Activated naive CD8-positive, alpha-beta T cell treated with anti-CD3 and anti-CD28 coated beads for 36 hours (primary cell): ENCODE measurements at regions not wholly inside any gene's neighbourhood (a gene's known extent, or its start where the extent isn't known, plus 50 kb on each side); places are given as distances from the start of the nearest gene placed in this dataset.

Experiments used
- DNase-seq: peaks from one replicate; pipeline ENCODE4 v3.0.0; 2021
- H3K27ac Mint-ChIP-seq: one replicate; pipeline ENCODE4 v1.8.0; 2022; ENCODE audit warnings: mild to moderate bottlenecking, moderate library complexity, mixed read lengths
- H3K27me3 Mint-ChIP-seq: one replicate; pipeline ENCODE4 v1.8.0; 2022; ENCODE audit warnings: mild to moderate bottlenecking, mixed read lengths
- H3K36me3 Mint-ChIP-seq: one replicate; pipeline ENCODE4 v1.8.0; 2021; ENCODE audit warnings: mild to moderate bottlenecking, mixed read lengths
- H3K4me1 Mint-ChIP-seq: one replicate; pipeline ENCODE4 v1.8.0; 2021; ENCODE audit warnings: mixed read lengths
- H3K4me3 Mint-ChIP-seq: one replicate; pipeline ENCODE4 v1.8.0; 2022; ENCODE audit warnings: mild to moderate bottlenecking, moderate library complexity, mixed read lengths
- H3K9me3 Mint-ChIP-seq: one replicate; pipeline ENCODE4 v1.8.0; 2022; ENCODE audit warnings: mixed read lengths

- DNase-seq, result no peak
- Mint-ChIP-seq H3K27ac (no peak overlapping the region), H3K36me3 (no peaks in the 10 kb centered on the region), H3K4me3 (no peak overlapping the region), H3K27me3 (peaks cover 10% of the 10 kb centered on the region), H3K4me1 (no peaks in the 10 kb centered on the region), H3K9me3 (no peaks in the 10 kb centered on the region)
Measured at GRCh38 chr7:156464339-156464738, 176.2 kb upstream of the RNF32 start.

- DNase-seq, result no peak
- peaks cover 10% of the 10 kb centered on the region for H3K27me3 Mint-ChIP-seq
- no peaks in the 10 kb centered on the region for H3K36me3 Mint-ChIP-seq
- H3K4me1 Mint-ChIP-seq, result no peaks in the 10 kb centered on the region
- H3K4me3 Mint-ChIP-seq, result no peak overlapping the region
- no peaks in the 10 kb centered on the region for H3K9me3 Mint-ChIP-seq
- no peak overlapping the region for H3K27ac Mint-ChIP-seq
Measured at GRCh38 chr7:156463280-156463679, 177.3 kb upstream of the RNF32 start.

- no peaks in the 10 kb centered on the region for H3K4me1 Mint-ChIP-seq
Measured at GRCh38 chr7:156461881-156462665, 178.5 kb upstream of the RNF32 start.

GRCh38 chr7:156460858-156461627, 179.5 kb upstream of the RNF32 start:
- H3K27ac Mint-ChIP-seq, result no peak overlapping the region
- peaks cover 10% of the 10 kb centered on the region for H3K27me3 Mint-ChIP-seq
- H3K4me1 Mint-ChIP-seq, result no peaks in the 10 kb centered on the region
- no peak overlapping the region for H3K4me3 Mint-ChIP-seq
- H3K36me3 Mint-ChIP-seq, result no peaks in the 10 kb centered on the region
- no peak for DNase-seq
- H3K9me3 Mint-ChIP-seq, result no peaks in the 10 kb centered on the region

More at GRCh38 chr7:156461881-156462665, 178.5 kb upstream of the RNF32 start:
- Mint-ChIP-seq H3K27me3 (peaks cover 10% of the 10 kb centered on the region), H3K4me3 (no peak overlapping the region), H3K27ac (no peak overlapping the region), H3K36me3 (no peaks in the 10 kb centered on the region), H3K9me3 (no peaks in the 10 kb centered on the region)
- no peak for DNase-seq

- Mint-ChIP-seq H3K27ac (no peak overlapping the region), H3K4me3 (no peak overlapping the region), H3K9me3 (no peaks in the 10 kb centered on the region), H3K36me3 (no peaks in the 10 kb centered on the region), H3K4me1 (no peaks in the 10 kb centered on the region), H3K27me3 (peaks cover 11% of the 10 kb centered on the region)
- DNase-seq, result no peak
Measured at GRCh38 chr7:156459582-156459981, 181.0 kb upstream of the RNF32 start.

- Mint-ChIP-seq H3K36me3 (no peaks in the 10 kb centered on the region), H3K4me1 (no peaks in the 10 kb centered on the region), H3K4me3 (no peak overlapping the region), H3K27ac (no peak overlapping the region), H3K9me3 (no peaks in the 10 kb centered on the region), H3K27me3 (peaks cover 11% of the 10 kb centered on the region)
- DNase-seq, result no peak
Measured at GRCh38 chr7:156459067-156459466, 181.5 kb upstream of the RNF32 start.

GRCh38 chr7:156458011-156458410, 182.6 kb upstream of the RNF32 start:
- Mint-ChIP-seq H3K27me3 (peaks cover 14% of the 10 kb centered on the region), H3K27ac (no peak overlapping the region), H3K36me3 (no peaks in the 10 kb centered on the region), H3K9me3 (no peaks in the 10 kb centered on the region), H3K4me1 (no peaks in the 10 kb centered on the region), H3K4me3 (no peak overlapping the region)
- DNase-seq, result no peak

- Mint-ChIP-seq H3K36me3 (no peaks in the 10 kb centered on the region), H3K9me3 (no peaks in the 10 kb centered on the region), H3K4me1 (no peaks in the 10 kb centered on the region), H3K27ac (no peak overlapping the region), H3K27me3 (peaks cover 14% of the 10 kb centered on the region), H3K4me3 (no peak overlapping the region)
- no peak for DNase-seq
Measured at GRCh38 chr7:156456503-156457115, 184.0 kb upstream of the RNF32 start.

- Mint-ChIP-seq H3K9me3 (no peaks in the 10 kb centered on the region), H3K4me1 (no peaks in the 10 kb centered on the region), H3K27ac (no peak overlapping the region), H3K36me3 (no peaks in the 10 kb centered on the region), H3K4me3 (no peak overlapping the region), H3K27me3 (peaks cover 14% of the 10 kb centered on the region)
- DNase-seq, result no peak
Measured at GRCh38 chr7:156456032-156456431, 184.5 kb upstream of the RNF32 start.

GRCh38 chr7:156450473-156450872, 190.1 kb upstream of the RNF32 start:
- no peak overlapping the region for H3K27ac Mint-ChIP-seq
- no peaks in the 10 kb centered on the region for H3K4me1 Mint-ChIP-seq
- no peak overlapping the region for H3K4me3 Mint-ChIP-seq
- DNase-seq, result no peak
- H3K9me3 Mint-ChIP-seq, result no peaks in the 10 kb centered on the region
- H3K36me3 Mint-ChIP-seq, result no peaks in the 10 kb centered on the region
- peaks cover 8% of the 10 kb centered on the region for H3K27me3 Mint-ChIP-seq

GRCh38 chr7:156448918-156449317, 191.7 kb upstream of the RNF32 start:
- no peaks in the 10 kb centered on the region for H3K9me3 Mint-ChIP-seq
- H3K36me3 Mint-ChIP-seq, result no peaks in the 10 kb centered on the region
- H3K4me3 Mint-ChIP-seq, result no peak overlapping the region
- H3K4me1 Mint-ChIP-seq, result no peaks in the 10 kb centered on the region
- H3K27me3 Mint-ChIP-seq, result peaks cover 4% of the 10 kb centered on the region
- no peak for DNase-seq
- no peak overlapping the region for H3K27ac Mint-ChIP-seq

GRCh38 chr7:156446990-156447389, 193.6 kb upstream of the RNF32 start:
- DNase-seq, result no peak
- H3K4me3 Mint-ChIP-seq, result no peak overlapping the region
- peaks cover 3% of the 10 kb centered on the region for H3K27me3 Mint-ChIP-seq
- no peaks in the 10 kb centered on the region for H3K36me3 Mint-ChIP-seq
- no peak overlapping the region for H3K27ac Mint-ChIP-seq
- H3K9me3 Mint-ChIP-seq, result no peaks in the 10 kb centered on the region
- no peaks in the 10 kb centered on the region for H3K4me1 Mint-ChIP-seq

GRCh38 chr7:156445997-156446761, 194.4 kb upstream of the RNF32 start:
- Mint-ChIP-seq H3K4me3 (no peak overlapping the region), H3K36me3 (no peaks in the 10 kb centered on the region), H3K9me3 (no peaks in the 10 kb centered on the region), H3K27ac (no peak overlapping the region), H3K4me1 (no peaks in the 10 kb centered on the region), H3K27me3 (peaks cover 3% of the 10 kb centered on the region)
- DNase-seq, result no peak

- H3K9me3 Mint-ChIP-seq, result no peaks in the 10 kb centered on the region
Measured at GRCh38 chr7:156442516-156442915, 198.1 kb upstream of the RNF32 start.

GRCh38 chr7:156440456-156440855, 200.1 kb upstream of the RNF32 start:
- no peak overlapping the region for H3K4me3 Mint-ChIP-seq
- no peaks in the 10 kb centered on the region for H3K9me3 Mint-ChIP-seq
- H3K27me3 Mint-ChIP-seq, result peaks cover 9% of the 10 kb centered on the region
- no peaks in the 10 kb centered on the region for H3K36me3 Mint-ChIP-seq
- DNase-seq, result no peak
- H3K4me1 Mint-ChIP-seq, result no peaks in the 10 kb centered on the region
- no peak overlapping the region for H3K27ac Mint-ChIP-seq

More at GRCh38 chr7:156442516-156442915, 198.1 kb upstream of the RNF32 start:
- Mint-ChIP-seq H3K4me1 (no peaks in the 10 kb centered on the region), H3K27me3 (peaks cover 6% of the 10 kb centered on the region), H3K4me3 (no peak overlapping the region), H3K27ac (no peak overlapping the region), H3K36me3 (no peaks in the 10 kb centered on the region)
- no peak for DNase-seq
